Endothelial cell of umbilical vein (primary cell): ENCODE measurements at regions not wholly inside any gene's neighbourhood (a gene's known extent, or its start where the extent isn't known, plus 50 kb on each side); places are given as distances from the start of the nearest gene placed in this dataset.

Source experiments
- BruUV-seq: library from RNA; stranded (reverse); fragments of 400-500 nt; replicated peaks from 2 replicates; lab custom pipeline; 2021; lab: Mats Ljungman, UMichigan
- CTCF ChIA-PET: fragments of 300-600, 350-600 bp; sonication (Branson Sonifier 250); formaldehyde crosslinking; loops from one replicate; lab custom pipeline; 2021; ENCODE audit warnings: antibody characterized with exemption, inconsistent platforms; lab: Charles Lee
- POLR2A ChIA-PET: fragments of 300-600, 350-600 bp; sonication (Branson Sonifier 250); formaldehyde crosslinking; loops from one replicate; lab custom pipeline; 2021; ENCODE audit warnings: antibody characterized with exemption, inconsistent platforms; lab: Charles Lee
- DNase-seq: peaks from one replicate; pipeline ENCODE4 v3.0.0-alpha.2; 2011; ENCODE audit warnings: low read depth, low spot score
- FAIRE-seq: peaks from 2 replicates; lab custom pipeline; 2011; peaks lifted over from hg19 to GRCh38; lab: Jason Lieb, UNC
- H2AFZ ChIP-seq: 2 replicates; pipeline ENCODE4 v1.6.0; 2012; ENCODE audit warnings: low read depth, low read length, control low read depth, inconsistent platforms
- H3K27ac ChIP-seq: 2 replicates; pipeline ENCODE4 v1.5.1; 2011; ENCODE audit warnings: low read depth, mild to moderate bottlenecking, control low read depth, low read length, moderate library complexity; ENCODE audit not compliant: insufficient read depth
- H3K27me3 ChIP-seq, 2 experiments: 2 replicates each; pipeline versions ENCODE4 v1.6.0 to v1.6.1; 2011; ENCODE audit warnings: low read length in 2 of 2, mixed read lengths in 1 of 2; ENCODE audit not compliant: control insufficient read depth in 2 of 2, insufficient read depth in 2 of 2
- H3K36me3 ChIP-seq, 2 experiments: 2 replicates in 1 of 2; 3 replicates in 1 of 2; pipeline ENCODE4 v1.5.1; 2011; ENCODE audit warnings: low read length in 2 of 2, mild to moderate bottlenecking in 1 of 2, moderate library complexity in 1 of 2; ENCODE audit not compliant: control insufficient read depth in 2 of 2, insufficient read depth in 2 of 2; ENCODE audit errors: extremely low read depth in 1 of 2
- H3K4me1 ChIP-seq: 3 replicates; pipeline ENCODE4 v1.5.1; 2011; ENCODE audit warnings: mild to moderate bottlenecking, low read length; ENCODE audit not compliant: control insufficient read depth, insufficient read depth; ENCODE audit errors: extremely low read depth
- H3K4me2 ChIP-seq: 2 replicates; pipeline ENCODE4 v1.6.1; 2011; ENCODE audit warnings: low read length, control low read depth, mixed read lengths; ENCODE audit not compliant: insufficient read depth
- H3K4me3 ChIP-seq, 3 experiments: fragments of 200-600 bp in 1 of 3; sonication (generic), shearing (Covaris generic) in 1 of 3; replicated peaks in 1 of 3; 2 replicates each; pipeline ENCODE4 v1.5.1; 2011 to 2016; ENCODE audit warnings: control low read depth in 3 of 3, low read length in 3 of 3, mild to moderate bottlenecking in 2 of 3, inconsistent platforms in 1 of 3, low read depth in 1 of 3, moderate library complexity in 1 of 3; ENCODE audit not compliant: insufficient read depth in 1 of 3
- H3K79me2 ChIP-seq: 2 replicates; pipeline ENCODE4 v1.6.0; 2012; ENCODE audit warnings: low read length, inconsistent platforms; ENCODE audit not compliant: control insufficient read depth, insufficient read depth
- H3K9ac ChIP-seq: replicated peaks from 2 replicates; pipeline ENCODE3; 2011; ENCODE audit warnings: low read length, control low read depth; ENCODE audit not compliant: insufficient read depth; ENCODE audit errors: extremely low read depth
- H3K9me1 ChIP-seq: replicated peaks from 3 replicates; pipeline ENCODE4 v1.6.0; 2011; ENCODE audit warnings: mild to moderate bottlenecking, low read length; ENCODE audit not compliant: control insufficient read depth, insufficient read depth; ENCODE audit errors: extremely low read depth
- H3K9me3 ChIP-seq: replicated peaks from 2 replicates; pipeline ENCODE4 v1.5.1; 2012; ENCODE audit warnings: low read length, inconsistent platforms; ENCODE audit not compliant: control insufficient read depth, insufficient read depth
- H4K20me1 ChIP-seq: replicated peaks from 2 replicates; pipeline ENCODE3; 2011; ENCODE audit warnings: mild to moderate bottlenecking, low read length; ENCODE audit not compliant: control insufficient read depth, insufficient read depth; ENCODE audit errors: extremely low read depth
- CTCF ChIP-seq, 2 donors: IDR thresholded peaks; 1 replicate in 1 of 2; 2 replicates in 1 of 2; pipeline ENCODE4 v1.5.1; 2011; ENCODE audit warnings: low read length in 2 of 2, mild to moderate bottlenecking in 2 of 2, moderate library complexity in 2 of 2, control low read depth in 1 of 2, inconsistent platforms in 1 of 2, low read depth in 1 of 2; ENCODE audit not compliant: insufficient read depth in 1 of 2; ENCODE audit errors: extremely low read depth in 1 of 2
- EZH2 ChIP-seq: IDR thresholded peaks from 2 replicates; pipeline ENCODE4 v1.6.1; 2012; ENCODE audit warnings: borderline replicate concordance, low read depth, mild to moderate bottlenecking, moderate library complexity, low read length, inconsistent platforms; ENCODE audit not compliant: severe bottlenecking
- FOS ChIP-seq: IDR thresholded peaks from 2 replicates; pipeline ENCODE4 v1.6.1; 2011; ENCODE audit warnings: mild to moderate bottlenecking, low read length, moderate library complexity, borderline replicate concordance; ENCODE audit not compliant: insufficient read depth
- GATA2 ChIP-seq: IDR thresholded peaks from 2 replicates; pipeline ENCODE4 v1.7.0; 2011; ENCODE audit warnings: low read depth, mild to moderate bottlenecking, moderate library complexity, mixed read lengths, low read length; ENCODE audit not compliant: insufficient read length, insufficient read depth
- MAX ChIP-seq: IDR thresholded peaks from 2 replicates; pipeline ENCODE4 v1.6.1; 2011; ENCODE audit not compliant: insufficient read depth, insufficient read length
- MYC ChIP-seq: IDR thresholded peaks from one replicate; pipeline ENCODE4 v1.6.1; 2011; ENCODE audit warnings: mild to moderate bottlenecking, low read depth, low read length
- POLR2A ChIP-seq: IDR thresholded peaks from 2 replicates; pipeline ENCODE4 v1.6.1; 2012; ENCODE audit warnings: low read depth, mild to moderate bottlenecking, control low read depth, low read length
- POLR2AphosphoS5 ChIP-seq: IDR thresholded peaks from 2 replicates; pipeline ENCODE4 v1.6.1; 2012; ENCODE audit warnings: low read depth, mild to moderate bottlenecking, control low read depth, low read length, moderate library complexity; ENCODE audit not compliant: insufficient read depth
- dilution Hi-C: fragments of 300-500 bp; cut with MboI; formaldehyde crosslinking; loops from one replicate; pipeline ENCODE4 v1.15.0; 2019; ENCODE audit warnings: low sequenced_read_pairs; ENCODE audit not compliant: extremely low pct_ligation_motif_present
- intact Hi-C: fragments of 100-400 bp; cut with micrococcal nuclease; formaldehyde crosslinking; loops from one replicate; pipeline ENCODE4 v1.10.0; 2022

- FAIRE-seq (no peak), DNase-seq (peak; percentile 13)
- intact Hi-C loops, result loop anchor here (1.0 kb wide), 6 partner anchors 112 to 392 kb away; no protein-coding TSS in a partner anchor
- Histone ChIP-seq H4K20me1 (no peaks in the 10 kb centered on the region), H3K27me3 (peaks cover 6 to 22% of the 10 kb centered on the region in 2 experiments), H3K9me1 (no peaks in the 10 kb centered on the region), H3K4me3 (no peak overlapping the region), H3K36me3 (no peaks in the 10 kb centered on the region), H3K9ac (no peak overlapping the region), H3K4me2 (no peak overlapping the region), H3K79me2 (no peaks in the 10 kb centered on the region), H3K27ac (no peak overlapping the region), H3K9me3 (no peaks in the 10 kb centered on the region), H2AFZ (peak overlapping the region; percentile 19), H3K4me1 (no peaks in the 10 kb centered on the region)
- dilution Hi-C loops, result no loop called here
- TF ChIP-seq GATA2, result no peak
- TF ChIP-seq EZH2, result no peak
- TF ChIP-seq FOS, result no peak
- TF ChIP-seq MAX, result no peak
- TF ChIP-seq POLR2A, result no peak
- no peak for TF ChIP-seq POLR2AphosphoS5
- TF ChIP-seq CTCF (IDR thresholded peaks at IDR 0.05; ENCODE audit: extremely low read depth in 1 of 2, insufficient read depth in 1 of 2, low read depth in 1 of 2, low read length in 2 of 2), result no peak
- TF ChIP-seq MYC, result no peak
- ChIA-PET POLR2A (no interaction called here), CTCF (interaction anchor here (0.7 to 4.8 kb wide), 15 partner anchors 12 to 392 kb away, joined by 3 to 82 read pairs (median 3); no protein-coding TSS in a partner anchor)
- BruUV-seq, result no TSS peak
Observed at GRCh38 chr15:89016549-89017041, 71.7 kb upstream of the ABHD2 start.
